Islet precursor cell (in vitro differentiated cells): ENCODE measurements at regions not wholly inside any gene's neighbourhood (a gene's known extent, or its start where the extent isn't known, plus 50 kb on each side); places are given as distances from the start of the nearest gene placed in this dataset.
"Not testable (repeated sequence)": the region's sequence is repeated elsewhere in the genome, so short reads cannot be mapped to it uniquely, and the experiment has no call there.

Experiments used
- DNase-seq: peaks from one replicate; pipeline ENCODE4 v3.0.0-alpha.2; 2018

GRCh38 chr2:89756616-89757015, 1065.1 kb downstream of the RPIA start:
- DNase-seq: not testable (repeated sequence)

GRCh38 chr2:89758332-89759026, 1067.0 kb downstream of the RPIA start:
- not testable (repeated sequence) for DNase-seq

GRCh38 chr2:89760762-89761161, 1069.3 kb downstream of the RPIA start:
- not testable (repeated sequence) for DNase-seq

GRCh38 chr2:89761171-89761570, 1069.7 kb downstream of the RPIA start:
- DNase-seq: not testable (repeated sequence)

GRCh38 chr2:89761863-89762262, 1070.4 kb downstream of the RPIA start:
- DNase-seq: not testable (repeated sequence)

- DNase-seq: peak; percentile 44
Observed at GRCh38 chr2:89762461-89763253, 1071.2 kb downstream of the RPIA start.

- no peak for DNase-seq
Observed at GRCh38 chr2:89763254-89763580, 1071.7 kb downstream of the RPIA start.

- DNase-seq: peak; percentile 50
Observed at GRCh38 chr2:89763581-89764485, 1072.4 kb downstream of the RPIA start.

GRCh38 chr2:89764571-89765360, 1073.3 kb downstream of the RPIA start:
- DNase-seq: peak; percentile 38

GRCh38 chr2:89765361-89765718, 1073.9 kb downstream of the RPIA start:
- DNase-seq: peak; percentile 37

- DNase-seq: peak; percentile 42
Observed at GRCh38 chr2:89766141-89766990, 1074.9 kb downstream of the RPIA start.

GRCh38 chr2:89767058-89767457, 1075.6 kb downstream of the RPIA start:
- peak; percentile 38 for DNase-seq

- DNase-seq: peak; percentile 47
Observed at GRCh38 chr2:89767572-89768435, 1076.3 kb downstream of the RPIA start.

GRCh38 chr2:89775885-89776284, 1084.4 kb downstream of the RPIA start:
- DNase-seq: no peak

GRCh38 chr2:89780318-89780717, 1088.8 kb downstream of the RPIA start:
- DNase-seq: no peak

GRCh38 chr2:89781962-89782361, 1090.5 kb downstream of the RPIA start:
- DNase-seq: no peak

GRCh38 chr2:89784960-89785359, 1093.5 kb downstream of the RPIA start:
- no peak for DNase-seq

- DNase-seq: not testable (repeated sequence)
Observed at GRCh38 chr2:89785528-89785927, 1094.1 kb downstream of the RPIA start.

GRCh38 chr2:89786642-89787041, 1095.2 kb downstream of the RPIA start:
- not testable (repeated sequence) for DNase-seq

- not testable (repeated sequence) for DNase-seq
Observed at GRCh38 chr2:89795530-89795929, 1104.1 kb downstream of the RPIA start.
